HCT116 (cell line): ENCODE measurements at regions not wholly inside any gene's neighbourhood (a gene's known extent, or its start where the extent isn't known, plus 50 kb on each side); places are given as distances from the start of the nearest gene placed in this dataset.

ENCODE experiments used
- CTCF ChIP-seq, 3 experiments: fragments of 200-600 bp in 1 of 3; sonication (generic) in 1 of 3; IDR thresholded peaks in 2 of 3; conservative IDR thresholded peaks in 1 of 3; 2 replicates each; pipeline ENCODE4 v1.5.1; 2012 to 2017; ENCODE audit warnings: low read depth in 2 of 3, low read length in 2 of 3, antibody characterized with exemption in 1 of 3, borderline replicate concordance in 1 of 3, control low read depth in 1 of 3, mild to moderate bottlenecking in 1 of 3, mixed read lengths in 1 of 3, mixed run types in 1 of 3, moderate library complexity in 1 of 3; ENCODE audit not compliant: insufficient read depth in 1 of 3
- EZH2 ChIP-seq: fragments of 200-600 bp; sonication (generic); IDR thresholded peaks from 2 replicates; pipeline ENCODE4 v1.6.1; 2017; ENCODE audit warnings: antibody characterized with exemption, mixed run types
- MAX ChIP-seq: IDR thresholded peaks from 2 replicates; pipeline ENCODE4 v1.6.1; 2012
- POLR2A ChIP-seq: IDR thresholded peaks from 2 replicates; pipeline ENCODE4 v1.7.0; 2011; ENCODE audit warnings: borderline replicate concordance; ENCODE audit not compliant: insufficient read depth, insufficient read length; ENCODE audit errors: extremely low read depth
- POLR2AphosphoS5 ChIP-seq: IDR thresholded peaks from 2 replicates; pipeline ENCODE4 v1.6.1; 2011; ENCODE audit warnings: mild to moderate bottlenecking, low read depth, low read length, moderate library complexity
- RAD21 ChIP-seq: IDR thresholded peaks from 2 replicates; pipeline ENCODE4 v1.6.1; 2012; ENCODE audit warnings: low read depth, mild to moderate bottlenecking
- REST ChIP-seq: IDR thresholded peaks from 2 replicates; pipeline ENCODE4 v1.6.1; 2012; ENCODE audit warnings: low read depth
- SP1 ChIP-seq: IDR thresholded peaks from 2 replicates; pipeline ENCODE4 v1.6.1; 2012; ENCODE audit warnings: low read depth
- ZNF274 ChIP-seq: fragments of 200-500 bp; sonication (Bioruptor generic); IDR thresholded peaks from 2 replicates; pipeline ENCODE4 v1.6.1; 2014; ENCODE audit warnings: mild to moderate bottlenecking, low read depth, low read length, inconsistent platforms

GRCh38 chr5:179485845-179486575 is 64.3 kb upstream of the RUFY1 start:
- no peak for TF ChIP-seq CTCF (IDR thresholded peaks at IDR 0.05 in 2 of 3, conservative IDR thresholded peaks at IDR 0.05 in 1 of 3; ENCODE audit: borderline replicate concordance in 1 of 3, insufficient read depth in 1 of 3, low read depth in 2 of 3, low read length in 2 of 3)
- TF ChIP-seq ZNF274: no peak
- no peak for TF ChIP-seq MAX
- TF ChIP-seq SP1: no peak
- TF ChIP-seq POLR2A: no peak
- TF ChIP-seq EZH2: no peak
- no peak for TF ChIP-seq REST
- TF ChIP-seq RAD21: no peak
- TF ChIP-seq POLR2AphosphoS5: no peak
